SK-N-MC (cell line): ENCODE measurements at regions not wholly inside any gene's neighbourhood (a gene's known extent, or its start where the extent isn't known, plus 50 kb on each side); places are given as distances from the start of the nearest gene placed in this dataset.
A peak's percentile ranks its signal among the peaks of the same experiment; 100 is the strongest.

Experiments
- DNase-seq: peaks from one replicate; pipeline ENCODE4 v3.0.0-alpha.2; 2011; ENCODE audit warnings: low read depth, low spot score
- H3K27ac ChIP-seq: fragments of 200-600 bp; sonication (generic); 2 replicates; pipeline ENCODE4 v1.5.1; 2016; ENCODE audit warnings: mixed run types
- H3K36me3 ChIP-seq: fragments of 200-600 bp; sonication (generic); 2 replicates; pipeline ENCODE4 v1.6.1; 2017; ENCODE audit warnings: antibody characterized with exemption, low read length, mixed read lengths; ENCODE audit not compliant: insufficient read depth
- H3K4me3 ChIP-seq: fragments of 200-600 bp; sonication (generic); 2 replicates; pipeline ENCODE4 v1.5.1; 2016
- H3K9ac ChIP-seq: fragments of 200-600 bp; sonication (generic); 2 replicates; pipeline ENCODE4 v1.8.0; 2017; ENCODE audit warnings: mixed run types, mixed read lengths; ENCODE audit not compliant: insufficient read length
- H3K9me3 ChIP-seq: fragments of 200-600 bp; sonication (generic); 2 replicates; pipeline ENCODE4 v1.6.1; 2017; ENCODE audit warnings: low read depth, mild to moderate bottlenecking, antibody characterized with exemption, low read length, moderate library complexity, mixed read lengths
- EZH2 ChIP-seq: fragments of 200-600 bp; sonication (generic); IDR thresholded peaks from one replicate; pipeline ENCODE4 v1.6.1; 2017; ENCODE audit warnings: antibody characterized with exemption
- FOXP2 ChIP-seq: optimal IDR thresholded peaks from 2 replicates; pipeline ENCODE3; 2011; ENCODE audit warnings: mild to moderate bottlenecking, moderate library complexity; ENCODE audit not compliant: insufficient read depth; ENCODE audit errors: extremely low read length, control extremely low read depth
- POLR2AphosphoS5 ChIP-seq: IDR thresholded peaks from 2 replicates; pipeline ENCODE4 v1.6.1; 2012; ENCODE audit warnings: mild to moderate bottlenecking, low read depth, low read length, borderline replicate concordance

GRCh38 chr12:28869197-28869596 lies 279.9 kb upstream of the FAR2 start:
- DNase-seq, result no peak
- Histone ChIP-seq H3K4me3 (no peak overlapping the region), H3K27ac (no peak overlapping the region), H3K9me3 (no peaks in the 10 kb centered on the region), H3K36me3 (no peaks in the 10 kb centered on the region), H3K9ac (no peak overlapping the region)
- no peak for TF ChIP-seq FOXP2
- no peak for TF ChIP-seq EZH2
- TF ChIP-seq POLR2AphosphoS5, result no peak

- TF ChIP-seq FOXP2 (no peak), EZH2 (no peak), POLR2AphosphoS5 (no peak)
- H3K9ac ChIP-seq, result no peak overlapping the region
- no peaks in the 10 kb centered on the region for H3K9me3 ChIP-seq
- no peaks in the 10 kb centered on the region for H3K36me3 ChIP-seq
- H3K4me3 ChIP-seq, result no peak overlapping the region
- DNase-seq, result no peak
- no peak overlapping the region for H3K27ac ChIP-seq
Observed at GRCh38 chr12:28870839-28871440, 278.1 kb upstream of the FAR2 start.

- Histone ChIP-seq H3K9me3 (no peaks in the 10 kb centered on the region), H3K27ac (no peak overlapping the region), H3K36me3 (no peaks in the 10 kb centered on the region), H3K4me3 (no peak overlapping the region), H3K9ac (no peak overlapping the region)
- no peak for TF ChIP-seq POLR2AphosphoS5
- TF ChIP-seq FOXP2, result no peak
- no peak for TF ChIP-seq EZH2
- DNase-seq, result peak; percentile 32
Observed at GRCh38 chr12:28872654-28873268, 276.3 kb upstream of the FAR2 start.

- DNase-seq, result no peak
- TF ChIP-seq POLR2AphosphoS5 (no peak), FOXP2 (no peak), EZH2 (no peak)
- H3K9ac ChIP-seq, result no peak overlapping the region
Observed at GRCh38 chr12:28874758-28875157, 274.3 kb upstream of the FAR2 start.

GRCh38 chr12:28876196-28876798 lies 272.8 kb upstream of the FAR2 start:
- no peak for DNase-seq
- Histone ChIP-seq H3K9me3 (no peaks in the 10 kb centered on the region), H3K9ac (no peak overlapping the region), H3K4me3 (no peak overlapping the region), H3K36me3 (no peaks in the 10 kb centered on the region), H3K27ac (no peak overlapping the region)
- TF ChIP-seq FOXP2 (no peak), EZH2 (no peak), POLR2AphosphoS5 (no peak)

More at GRCh38 chr12:28874758-28875157, 274.3 kb upstream of the FAR2 start:
- Histone ChIP-seq H3K4me3 (no peak overlapping the region), H3K27ac (no peak overlapping the region), H3K36me3 (no peaks in the 10 kb centered on the region), H3K9me3 (no peaks in the 10 kb centered on the region)

GRCh38 chr12:28877854-28878253 lies 271.2 kb upstream of the FAR2 start:
- H3K4me3 ChIP-seq, result no peak overlapping the region
- no peak for DNase-seq
- H3K9ac ChIP-seq, result no peak overlapping the region
- no peak for TF ChIP-seq EZH2
- no peak for TF ChIP-seq POLR2AphosphoS5
- TF ChIP-seq FOXP2, result no peak
- no peak overlapping the region for H3K27ac ChIP-seq
- H3K36me3 ChIP-seq, result no peaks in the 10 kb centered on the region
- no peaks in the 10 kb centered on the region for H3K9me3 ChIP-seq

GRCh38 chr12:28878629-28879028 lies 270.4 kb upstream of the FAR2 start:
- Histone ChIP-seq H3K9ac (no peak overlapping the region), H3K9me3 (no peaks in the 10 kb centered on the region), H3K36me3 (no peaks in the 10 kb centered on the region), H3K27ac (no peak overlapping the region), H3K4me3 (no peak overlapping the region)
- TF ChIP-seq POLR2AphosphoS5 (no peak), FOXP2 (no peak), EZH2 (no peak)
- DNase-seq, result no peak

- Histone ChIP-seq H3K4me3 (no peak overlapping the region), H3K9ac (no peak overlapping the region), H3K9me3 (no peaks in the 10 kb centered on the region), H3K36me3 (no peaks in the 10 kb centered on the region), H3K27ac (no peak overlapping the region)
- no peak for DNase-seq
- no peak for TF ChIP-seq FOXP2
- no peak for TF ChIP-seq EZH2
- no peak for TF ChIP-seq POLR2AphosphoS5
Observed at GRCh38 chr12:28879379-28879778, 269.7 kb upstream of the FAR2 start.

- DNase-seq, result no peak
- H3K9ac ChIP-seq, result no peak overlapping the region
- H3K9me3 ChIP-seq, result no peaks in the 10 kb centered on the region
- H3K36me3 ChIP-seq, result no peaks in the 10 kb centered on the region
- H3K27ac ChIP-seq, result no peak overlapping the region
- TF ChIP-seq FOXP2, result no peak
- TF ChIP-seq POLR2AphosphoS5, result no peak
- TF ChIP-seq EZH2, result no peak
- no peak overlapping the region for H3K4me3 ChIP-seq
Observed at GRCh38 chr12:28882444-28882843, 266.6 kb upstream of the FAR2 start.
